ENCODE measurements at regions not wholly inside any gene's neighbourhood (a gene's known extent, or its start where the extent isn't known, plus 50 kb on each side); places are given as distances from the start of the nearest gene placed in this dataset.

GRCh38 chr20:18904624-18905023 is 91.0 kb downstream of the SCP2D1 start:
- H3K9me3 Mint-ChIP-seq (ENCODE audit: low read depth) = no peaks in the 10 kb centered on the region
- no peaks in the 10 kb centered on the region for H3K36me3 Mint-ChIP-seq (ENCODE audit: insufficient read depth)
- no peak overlapping the region for H3K27ac Mint-ChIP-seq
- DNase-seq (ENCODE audit: low spot score, unreplicated experiment) = no peak
- H3K4me1 Mint-ChIP-seq (ENCODE audit: low read depth) = peaks cover 7% of the 10 kb centered on the region
- peak; percentile 19 for TF ChIP-seq CTCF (IDR thresholded peaks at IDR 0.05; ENCODE audit: unreplicated experiment)
- H3K4me3 Mint-ChIP-seq (ENCODE audit: low read depth) = no peak overlapping the region
- H3K27me3 Mint-ChIP-seq = peaks cover 14% of the 10 kb centered on the region

- Mint-ChIP-seq H3K9me3 (ENCODE audit: low read depth) (no peaks in the 10 kb centered on the region), H3K36me3 (ENCODE audit: insufficient read depth) (no peaks in the 10 kb centered on the region), H3K4me1 (ENCODE audit: low read depth) (peaks cover 15% of the 10 kb centered on the region), H3K27me3 (peaks cover 11% of the 10 kb centered on the region), H3K4me3 (ENCODE audit: low read depth) (no peak overlapping the region), H3K27ac (no peak overlapping the region)
- no peak for TF ChIP-seq CTCF (IDR thresholded peaks at IDR 0.05; ENCODE audit: unreplicated experiment)
- no peak for DNase-seq (ENCODE audit: low spot score, unreplicated experiment)
Observed at GRCh38 chr20:18906046-18906445, 92.5 kb downstream of the SCP2D1 start.

DNA sequence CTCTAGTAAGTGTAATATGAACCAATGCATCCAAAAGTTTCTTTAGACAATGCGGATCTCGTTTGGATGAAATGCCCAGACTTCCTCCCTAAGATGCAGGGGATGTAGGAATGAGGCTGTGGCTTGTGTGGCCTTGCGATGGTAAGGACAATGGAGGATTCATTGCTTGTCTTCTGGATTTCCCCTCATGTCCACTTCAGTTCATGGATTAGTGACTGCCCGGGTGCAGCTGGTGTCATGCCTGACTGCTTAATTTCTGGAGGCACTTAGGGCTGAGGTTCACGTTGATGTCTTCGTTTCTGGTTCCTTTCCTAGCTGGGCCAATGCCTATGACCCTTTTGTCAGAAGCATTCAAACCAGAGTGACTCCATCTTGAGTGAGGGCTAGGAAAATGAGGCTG is 93.8 kb downstream of the SCP2D1 start:
- H3K27me3 Mint-ChIP-seq = peaks cover 11% of the 10 kb centered on the region
- H3K4me1 Mint-ChIP-seq (ENCODE audit: low read depth) = peaks cover 23% of the 10 kb centered on the region
- H3K27ac Mint-ChIP-seq = no peak overlapping the region
- TF ChIP-seq CTCF (IDR thresholded peaks at IDR 0.05; ENCODE audit: unreplicated experiment) = no peak
- no peaks in the 10 kb centered on the region for H3K36me3 Mint-ChIP-seq (ENCODE audit: insufficient read depth)
- no peak overlapping the region for H3K4me3 Mint-ChIP-seq (ENCODE audit: low read depth)
- DNase-seq (ENCODE audit: low spot score, unreplicated experiment) = no peak
- no peaks in the 10 kb centered on the region for H3K9me3 Mint-ChIP-seq (ENCODE audit: low read depth)

GRCh38 chr20:18908109-18908508 is 94.5 kb downstream of the SCP2D1 start:
- peaks cover 13% of the 10 kb centered on the region for H3K27me3 Mint-ChIP-seq
- H3K9me3 Mint-ChIP-seq (ENCODE audit: low read depth) = no peaks in the 10 kb centered on the region
- H3K36me3 Mint-ChIP-seq (ENCODE audit: insufficient read depth) = no peaks in the 10 kb centered on the region
- no peak overlapping the region for H3K27ac Mint-ChIP-seq
- no peak for DNase-seq (ENCODE audit: low spot score, unreplicated experiment)
- H3K4me1 Mint-ChIP-seq (ENCODE audit: low read depth) = peaks cover 27% of the 10 kb centered on the region
- no peak overlapping the region for H3K4me3 Mint-ChIP-seq (ENCODE audit: low read depth)
- no peak for TF ChIP-seq CTCF (IDR thresholded peaks at IDR 0.05; ENCODE audit: unreplicated experiment)

GRCh38 chr20:18909254-18909653 is 95.7 kb downstream of the SCP2D1 start:
- Mint-ChIP-seq H3K4me3 (ENCODE audit: low read depth) (no peak overlapping the region), H3K4me1 (ENCODE audit: low read depth) (peaks cover 30% of the 10 kb centered on the region), H3K27me3 (peaks cover 14% of the 10 kb centered on the region), H3K9me3 (ENCODE audit: low read depth) (no peaks in the 10 kb centered on the region), H3K27ac (no peak overlapping the region), H3K36me3 (ENCODE audit: insufficient read depth) (no peaks in the 10 kb centered on the region)
- DNase-seq (ENCODE audit: low spot score, unreplicated experiment) = no peak
- TF ChIP-seq CTCF (IDR thresholded peaks at IDR 0.05; ENCODE audit: unreplicated experiment) = no peak

All from progenitor cell of endocrine pancreas (in vitro differentiated cells).